ENCODE measurements at regions not wholly inside any gene's neighbourhood (a gene's known extent, or its start where the extent isn't known, plus 50 kb on each side); places are given as distances from the start of the nearest gene placed in this dataset.
"Not testable (repeated sequence)": the region's sequence is repeated elsewhere in the genome, so short reads cannot be mapped to it uniquely, and the experiment has no call there.

DNA sequence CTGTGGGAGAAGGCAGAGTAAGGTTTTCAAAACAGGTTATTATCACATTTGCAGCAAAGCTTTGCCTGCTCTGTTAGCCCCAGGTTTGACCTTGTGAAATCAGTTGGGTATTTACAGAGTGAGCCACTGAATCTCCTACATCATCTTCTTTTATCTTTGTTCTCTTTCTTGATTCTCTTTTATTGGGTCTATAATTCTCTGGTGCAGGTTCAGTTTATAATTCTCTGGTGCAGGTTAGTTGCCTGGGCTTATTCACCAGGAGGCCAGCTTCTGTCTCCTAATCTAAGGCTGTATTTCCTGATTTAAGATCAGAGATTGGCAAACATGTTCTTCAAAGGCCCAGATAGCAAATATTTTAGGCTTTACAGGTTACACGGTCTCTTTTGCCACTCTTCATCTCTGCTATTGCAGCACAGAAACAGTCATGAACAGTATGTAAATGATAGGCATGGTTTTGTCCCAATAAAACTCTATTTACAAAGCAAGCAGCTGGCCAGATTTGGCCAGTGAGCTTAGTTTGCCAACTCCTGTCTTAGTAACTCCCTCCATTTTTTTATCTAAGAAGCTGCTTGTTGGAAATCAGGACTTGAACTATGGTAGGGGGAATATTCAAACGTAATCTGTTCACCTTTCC, 205.0 kb upstream of the RIMS1 start:
- CTCF ChIA-PET: no interaction called here

DNA sequence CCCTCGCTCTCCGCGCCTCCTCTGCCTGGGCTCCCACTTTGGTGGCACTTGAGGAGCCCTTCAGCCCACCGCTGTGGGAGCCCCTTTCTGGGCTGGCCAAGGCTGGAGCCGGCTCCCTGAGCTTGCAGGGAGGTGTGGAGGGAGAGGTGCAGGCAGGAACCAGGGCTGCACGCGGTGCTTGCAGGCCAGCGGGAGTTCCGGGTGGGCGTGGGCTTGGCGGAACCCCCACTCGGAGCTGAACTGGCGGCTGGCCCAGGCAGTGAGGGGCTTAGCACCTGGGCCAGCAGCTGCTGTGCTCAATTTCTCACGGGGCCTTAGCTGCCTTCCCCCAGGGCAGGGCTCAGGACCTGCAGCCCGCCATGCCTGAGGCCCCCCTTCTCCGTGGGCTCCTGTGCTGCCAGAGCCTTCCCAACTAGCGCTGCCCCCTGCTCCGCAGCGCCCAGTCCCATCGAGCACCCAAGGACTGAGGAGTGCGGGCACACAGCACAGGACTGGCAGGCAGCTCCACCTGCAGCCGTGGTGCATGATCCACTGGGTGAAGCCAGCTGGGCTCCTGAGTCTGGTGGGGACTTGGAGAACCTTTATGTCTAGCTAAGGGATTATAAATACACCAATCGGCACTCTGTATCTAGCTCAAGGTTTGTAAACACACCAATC, 200.2 kb upstream of the RIMS1 start:
- H3K36me3 Mint-ChIP-seq; H3K27me3 Mint-ChIP-seq; ATAC-seq; H3K4me3 Mint-ChIP-seq; DNase-seq; CTCF ChIA-PET; H3K27ac Mint-ChIP-seq; H3K9me3 Mint-ChIP-seq (ENCODE audit: low read depth); H3K4me1 Mint-ChIP-seq: not testable (repeated sequence)

More for the DNA sequence above, 205.0 kb upstream of the RIMS1 start:
- Mint-ChIP-seq H3K4me1 (no peaks in the 10 kb centered on the region), H3K4me3 (no peak overlapping the region), H3K27me3 (no peaks in the 10 kb centered on the region), H3K36me3 (no peaks in the 10 kb centered on the region), H3K27ac (no peak overlapping the region), H3K9me3 (ENCODE audit: low read depth) (no peaks in the 10 kb centered on the region)
- no peak for DNase-seq
- ATAC-seq: no peak

DNA sequence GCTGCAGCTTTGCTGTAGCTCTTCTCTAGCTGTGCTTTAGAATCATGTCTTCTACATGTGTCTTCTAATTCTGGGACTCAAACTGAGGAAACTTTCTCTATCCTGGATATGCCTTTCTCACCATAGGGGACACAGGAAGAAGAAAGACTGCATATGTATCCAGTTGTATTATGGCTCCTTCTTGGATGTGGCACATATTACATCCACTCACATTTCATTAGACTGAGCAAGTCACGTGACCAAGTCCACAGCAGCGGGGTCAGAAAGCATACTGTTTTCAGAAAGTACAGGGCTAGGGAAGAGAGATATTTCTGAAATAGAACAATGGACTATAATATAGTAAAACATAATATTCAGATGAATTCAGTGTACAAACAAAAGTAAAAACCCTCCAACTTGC, 187.6 kb upstream of the RIMS1 start:
- Mint-ChIP-seq H3K27ac (no peak overlapping the region), H3K4me3 (no peak overlapping the region), H3K36me3 (no peaks in the 10 kb centered on the region), H3K4me1 (no peaks in the 10 kb centered on the region), H3K9me3 (ENCODE audit: low read depth) (peaks cover 3% of the 10 kb centered on the region), H3K27me3 (no peaks in the 10 kb centered on the region)
- no peak for ATAC-seq
- CTCF ChIA-PET: no interaction called here
- DNase-seq: no peak

DNA sequence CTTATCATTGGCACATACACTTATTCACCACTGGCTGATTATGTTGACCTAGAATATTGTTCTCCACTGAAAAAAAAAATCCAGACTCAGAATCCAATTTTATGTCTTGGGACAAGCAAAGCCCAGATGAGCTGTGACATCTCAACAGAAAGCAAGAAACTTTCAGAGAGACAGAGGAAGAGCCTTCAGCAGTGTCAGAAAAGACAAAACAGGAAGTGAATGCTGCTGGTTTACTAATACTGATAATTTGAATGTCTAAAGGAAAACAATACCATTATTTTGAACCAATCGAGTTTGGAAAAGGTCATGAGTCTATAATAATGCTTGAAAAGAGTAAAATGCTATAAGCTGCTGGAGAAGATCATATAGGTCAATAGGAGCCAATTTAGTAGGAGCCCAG, 179.8 kb upstream of the RIMS1 start:
- no peaks in the 10 kb centered on the region for H3K4me1 Mint-ChIP-seq
- CTCF ChIA-PET: no interaction called here
- no peaks in the 10 kb centered on the region for H3K9me3 Mint-ChIP-seq (ENCODE audit: low read depth)
- no peak overlapping the region for H3K4me3 Mint-ChIP-seq
- DNase-seq (no peak), ATAC-seq (no peak)
- no peaks in the 10 kb centered on the region for H3K27me3 Mint-ChIP-seq
- H3K36me3 Mint-ChIP-seq: no peaks in the 10 kb centered on the region
- H3K27ac Mint-ChIP-seq: no peak overlapping the region

DNA sequence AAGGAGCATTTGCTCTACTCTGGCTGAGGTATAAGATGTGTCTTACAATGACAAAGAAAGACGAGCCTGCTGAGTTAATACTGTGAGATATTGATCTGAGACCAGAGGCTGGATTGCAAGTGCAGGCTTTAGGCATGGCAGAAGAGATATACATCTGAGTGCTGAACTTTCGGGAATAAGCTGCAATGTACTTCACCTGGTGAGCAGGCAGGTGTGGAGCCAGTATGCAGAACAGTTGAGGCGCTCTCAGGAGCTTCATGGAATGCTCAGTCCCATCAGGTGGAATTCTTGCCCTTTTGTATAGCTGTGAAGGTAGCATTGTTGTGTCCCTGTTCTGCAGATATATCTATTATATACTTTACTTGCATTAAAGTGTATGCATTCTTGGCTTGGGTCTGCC, 179.3 kb upstream of the RIMS1 start:
- H3K27me3 Mint-ChIP-seq: no peaks in the 10 kb centered on the region
- no peak for DNase-seq
- CTCF ChIA-PET: no interaction called here
- no peaks in the 10 kb centered on the region for H3K36me3 Mint-ChIP-seq
- H3K4me3 Mint-ChIP-seq: no peak overlapping the region
- H3K4me1 Mint-ChIP-seq: no peaks in the 10 kb centered on the region
- no peak for ATAC-seq
- H3K9me3 Mint-ChIP-seq (ENCODE audit: low read depth): no peaks in the 10 kb centered on the region
- H3K27ac Mint-ChIP-seq: no peak overlapping the region

DNA sequence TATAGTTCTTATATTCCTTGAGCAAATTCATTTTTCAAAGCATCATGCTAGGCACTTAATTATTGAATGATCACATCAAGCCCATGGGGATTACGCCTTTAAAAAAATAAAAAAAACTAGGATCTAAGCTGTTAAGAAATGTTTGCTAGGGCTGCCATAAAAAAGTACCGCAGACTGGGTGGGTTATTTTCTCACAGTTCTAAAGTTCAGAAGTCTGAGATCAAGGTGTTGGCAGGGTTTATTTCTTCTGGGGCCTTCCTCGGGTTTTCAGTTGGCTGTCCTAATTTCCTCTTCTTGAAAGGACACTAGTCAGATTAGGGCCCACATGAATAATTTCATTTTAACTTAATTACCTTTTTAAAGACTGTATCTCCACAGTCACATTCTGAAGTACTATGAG, 165.6 kb upstream of the RIMS1 start:
- CTCF ChIA-PET: no interaction called here
- H3K4me3 Mint-ChIP-seq: no peak overlapping the region
- H3K27me3 Mint-ChIP-seq: no peaks in the 10 kb centered on the region
- no peaks in the 10 kb centered on the region for H3K4me1 Mint-ChIP-seq
- H3K9me3 Mint-ChIP-seq (ENCODE audit: low read depth): no peaks in the 10 kb centered on the region
- H3K36me3 Mint-ChIP-seq: no peaks in the 10 kb centered on the region
- DNase-seq: no peak
- no peak for ATAC-seq
- H3K27ac Mint-ChIP-seq: no peak overlapping the region

DNA sequence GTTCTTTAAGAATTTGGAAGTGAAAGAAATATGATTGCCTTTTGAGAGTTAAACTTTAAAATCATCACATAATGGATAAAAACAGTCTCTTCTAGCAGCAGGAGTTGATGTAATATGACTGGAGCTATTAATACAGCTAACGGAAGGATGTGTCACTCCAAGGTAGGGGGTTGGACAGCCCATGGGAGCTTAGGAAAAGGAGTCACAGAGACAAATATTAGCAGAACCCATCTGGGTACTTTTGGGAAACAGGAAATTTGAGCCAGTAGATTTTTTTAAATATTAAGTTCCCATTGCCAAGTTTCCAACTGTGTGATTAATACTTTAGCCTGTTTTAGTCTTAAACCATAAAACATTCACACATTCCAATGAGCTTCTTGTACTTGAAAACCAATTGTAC, 164.7 kb upstream of the RIMS1 start:
- Mint-ChIP-seq H3K27ac (no peak overlapping the region), H3K36me3 (no peaks in the 10 kb centered on the region), H3K9me3 (ENCODE audit: low read depth) (no peaks in the 10 kb centered on the region), H3K4me1 (no peaks in the 10 kb centered on the region), H3K4me3 (no peak overlapping the region), H3K27me3 (no peaks in the 10 kb centered on the region)
- CTCF ChIA-PET: no interaction called here
- ATAC-seq (no peak), DNase-seq (no peak)

DNA sequence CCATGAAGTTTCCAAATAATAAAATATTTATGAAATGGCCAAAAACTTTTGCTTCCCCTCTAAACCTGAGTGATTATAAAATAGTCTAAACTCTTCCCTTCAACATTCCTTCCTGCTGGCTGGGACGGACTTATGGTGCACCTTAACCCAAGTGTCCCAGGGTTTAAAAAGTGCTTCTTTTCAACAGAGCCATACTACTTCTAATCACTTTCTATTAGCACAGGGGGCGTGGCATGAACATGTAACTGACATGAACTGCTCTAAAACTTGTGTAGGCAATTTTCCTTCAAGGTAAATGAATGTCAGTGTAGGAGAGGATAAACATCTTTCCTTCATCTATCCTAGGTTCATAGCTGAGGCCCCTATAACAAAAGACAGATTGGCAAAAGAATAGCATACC, 163.6 kb upstream of the RIMS1 start:
- no peaks in the 10 kb centered on the region for H3K9me3 Mint-ChIP-seq (ENCODE audit: low read depth)
- H3K27me3 Mint-ChIP-seq: no peaks in the 10 kb centered on the region
- ATAC-seq (no peak), DNase-seq (no peak)
- no peak overlapping the region for H3K27ac Mint-ChIP-seq
- no peak overlapping the region for H3K4me3 Mint-ChIP-seq
- CTCF ChIA-PET: no interaction called here
- H3K36me3 Mint-ChIP-seq: no peaks in the 10 kb centered on the region
- no peaks in the 10 kb centered on the region for H3K4me1 Mint-ChIP-seq

DNA sequence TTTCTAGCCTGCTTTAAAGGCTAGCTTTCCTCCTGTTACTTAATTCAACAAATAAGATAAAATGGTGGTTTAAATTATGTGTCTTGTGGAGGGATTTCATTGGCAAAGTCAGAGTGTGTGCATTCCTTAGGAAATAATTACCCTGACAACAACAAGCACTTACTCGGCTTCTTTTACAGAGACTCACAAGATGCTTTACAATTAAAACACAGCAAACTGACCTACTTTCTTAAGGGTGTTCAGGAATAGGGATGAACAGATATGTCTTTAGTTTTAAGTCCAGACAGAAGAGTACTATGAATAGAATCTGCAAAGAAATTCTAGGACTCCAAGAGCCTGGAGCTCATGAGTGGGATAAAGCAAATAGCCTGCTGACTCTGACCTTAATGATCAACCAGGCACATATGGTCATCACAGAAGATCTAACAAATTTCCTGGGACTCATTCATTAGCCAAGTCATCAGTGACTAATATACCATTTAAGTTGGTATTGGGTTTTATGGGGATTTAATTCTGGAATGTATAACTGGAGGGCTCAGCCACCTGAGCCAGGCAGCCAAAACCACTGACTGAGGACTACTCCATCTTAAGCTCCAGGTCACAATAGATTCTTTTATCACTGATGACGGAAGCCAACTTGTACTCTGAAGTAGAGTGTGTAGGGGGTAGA, 161.8 kb upstream of the RIMS1 start:
- Mint-ChIP-seq H3K4me3 (no peak overlapping the region), H3K27ac (no peak overlapping the region), H3K9me3 (ENCODE audit: low read depth) (no peaks in the 10 kb centered on the region), H3K4me1 (no peaks in the 10 kb centered on the region), H3K27me3 (no peaks in the 10 kb centered on the region), H3K36me3 (no peaks in the 10 kb centered on the region)
- ATAC-seq (no peak), DNase-seq (no peak)
- CTCF ChIA-PET: no interaction called here

DNA sequence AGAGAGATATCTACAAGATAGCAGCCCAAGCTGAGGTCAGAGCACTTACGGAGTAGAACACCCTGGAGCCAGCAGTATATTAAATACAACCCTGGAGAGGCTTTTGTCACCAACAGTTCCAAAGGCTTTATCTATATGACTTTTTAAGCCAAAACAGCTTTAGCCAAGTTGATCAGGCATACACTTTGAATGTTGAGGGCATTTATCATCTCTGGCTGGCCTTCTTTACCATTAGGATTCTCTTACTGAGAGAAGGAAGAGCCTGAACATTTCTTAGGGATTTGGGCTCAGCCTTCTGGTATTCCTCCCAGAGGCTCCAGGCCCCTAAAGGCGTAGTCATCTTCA, 161.3 kb upstream of the RIMS1 start:
- no peaks in the 10 kb centered on the region for H3K9me3 Mint-ChIP-seq (ENCODE audit: low read depth)
- no peaks in the 10 kb centered on the region for H3K36me3 Mint-ChIP-seq
- no peaks in the 10 kb centered on the region for H3K27me3 Mint-ChIP-seq
- no peaks in the 10 kb centered on the region for H3K4me1 Mint-ChIP-seq
- H3K4me3 Mint-ChIP-seq: no peak overlapping the region
- H3K27ac Mint-ChIP-seq: no peak overlapping the region
- ATAC-seq: no peak
- DNase-seq: no peak
- CTCF ChIA-PET: no interaction called here

DNA sequence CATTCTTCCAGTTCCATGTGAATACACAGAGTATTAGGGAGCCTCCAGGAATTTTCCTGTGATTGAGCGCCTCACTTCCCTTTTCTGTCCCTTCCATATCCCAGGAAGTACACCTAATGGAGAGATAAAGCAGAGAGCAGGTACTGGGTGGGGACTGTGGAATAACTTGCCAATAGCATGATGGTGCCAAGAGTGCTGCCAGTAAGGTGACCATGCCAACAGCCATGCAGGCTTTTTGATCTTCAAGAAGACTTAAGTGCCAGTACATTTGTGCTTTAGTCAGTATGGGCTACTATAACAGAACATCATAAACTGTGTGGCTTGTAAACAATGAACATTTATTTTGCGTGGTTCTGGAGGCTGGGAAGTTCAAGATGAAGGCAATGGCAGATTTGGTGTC, 160.2 kb upstream of the RIMS1 start:
- ATAC-seq: no peak
- Mint-ChIP-seq H3K27me3 (no peaks in the 10 kb centered on the region), H3K9me3 (ENCODE audit: low read depth) (no peaks in the 10 kb centered on the region), H3K36me3 (no peaks in the 10 kb centered on the region), H3K4me1 (no peaks in the 10 kb centered on the region), H3K27ac (no peak overlapping the region), H3K4me3 (no peak overlapping the region)
- CTCF ChIA-PET: no interaction called here
- DNase-seq: no peak

DNA sequence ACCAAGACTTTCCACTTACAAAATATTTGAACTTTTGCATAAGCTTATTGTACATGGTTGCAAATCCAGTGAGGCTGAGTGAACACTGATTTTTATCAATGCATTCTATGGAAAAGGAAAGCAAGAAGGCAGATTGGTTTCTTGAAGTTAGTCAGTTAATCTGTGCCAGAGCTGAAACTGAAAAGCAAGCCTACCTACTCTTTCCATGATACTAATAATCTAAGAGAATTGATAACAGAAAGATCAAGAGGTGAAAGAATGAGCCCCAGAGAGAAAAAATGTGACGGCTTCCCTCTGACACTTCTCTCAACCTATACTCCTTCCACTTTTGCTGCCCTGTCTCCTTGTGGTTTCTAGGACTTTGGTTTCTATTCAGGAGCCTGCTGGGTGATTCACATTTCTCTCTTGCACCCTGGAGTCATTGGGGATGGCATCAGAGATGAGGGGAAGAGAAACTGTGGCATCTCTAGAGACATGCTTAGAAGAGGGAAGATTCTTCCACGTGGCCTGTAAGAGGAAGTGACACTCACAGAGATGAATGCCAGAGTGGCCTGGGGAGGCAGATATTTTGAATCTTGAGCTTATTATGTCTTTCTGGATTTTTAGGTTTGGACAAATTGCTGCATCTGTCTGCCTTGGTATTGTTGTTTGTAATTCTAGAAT, 158.6 kb upstream of the RIMS1 start:
- no peaks in the 10 kb centered on the region for H3K4me1 Mint-ChIP-seq
- no peaks in the 10 kb centered on the region for H3K36me3 Mint-ChIP-seq
- ATAC-seq: no peak
- H3K9me3 Mint-ChIP-seq (ENCODE audit: low read depth): no peaks in the 10 kb centered on the region
- H3K27ac Mint-ChIP-seq: no peak overlapping the region
- CTCF ChIA-PET: no interaction called here
- no peak for DNase-seq
- H3K4me3 Mint-ChIP-seq: no peak overlapping the region
- no peaks in the 10 kb centered on the region for H3K27me3 Mint-ChIP-seq

DNA sequence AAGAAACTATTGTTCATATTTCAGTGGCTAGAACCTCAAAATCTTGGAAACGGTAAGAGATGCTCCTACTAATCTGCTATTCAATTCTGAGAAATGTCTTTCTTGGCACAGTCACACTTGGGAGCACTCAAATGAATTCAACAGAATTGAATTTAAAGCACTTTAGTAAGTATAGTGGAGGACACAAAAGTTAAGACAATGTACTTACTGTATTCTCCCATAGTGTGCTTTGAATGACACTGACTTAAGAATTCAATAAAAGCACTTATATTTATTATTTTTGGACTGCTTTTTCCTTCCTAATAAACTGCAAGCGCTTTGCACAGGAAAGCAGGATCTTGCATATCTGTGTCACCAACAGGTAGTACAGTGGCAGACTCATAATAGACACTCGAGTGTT, 156.1 kb upstream of the RIMS1 start:
- Mint-ChIP-seq H3K27ac (no peak overlapping the region), H3K4me1 (no peaks in the 10 kb centered on the region)
- CTCF ChIA-PET: no interaction called here

More for the DNA sequence above, 156.1 kb upstream of the RIMS1 start:
- no peak for DNase-seq
- no peak for ATAC-seq
- no peaks in the 10 kb centered on the region for H3K27me3 Mint-ChIP-seq
- no peaks in the 10 kb centered on the region for H3K36me3 Mint-ChIP-seq
- H3K9me3 Mint-ChIP-seq (ENCODE audit: low read depth): no peaks in the 10 kb centered on the region
- H3K4me3 Mint-ChIP-seq: no peak overlapping the region

Measured in activated CD8-positive, alpha-beta memory T cell treated with anti-CD3 and anti-CD28 coated beads, Interleukin-2, amount 10 ng/mL, durations not matched to agents 7 days and 5 days (primary cell).